WTC11 (cell line): ENCODE measurements at regions not wholly inside any gene's neighbourhood (a gene's known extent, or its start where the extent isn't known, plus 50 kb on each side); places are given as distances from the start of the nearest gene placed in this dataset.
"Not testable (repeated sequence)": the region's sequence is repeated elsewhere in the genome, so short reads cannot be mapped to it uniquely, and the experiment has no call there.

Experiments used
- ATAC-seq: fragments of 200-7000 bp; cut with Tn5 transposase; 2 replicates; pipeline ENCODE4 v1.10.0; 2021; ENCODE audit warnings: mild to moderate bottlenecking, moderate library complexity
- CTCF ChIA-PET: fragments of 300-600 bp; sonication (Branson Sonifier 250); formaldehyde crosslinking; loops from one replicate; lab custom pipeline; 2021; ENCODE audit warnings: antibody characterized with exemption; lab: Charles Lee
- POLR2A ChIA-PET: fragments of 350-600 bp; sonication (Branson Sonifier 250); formaldehyde crosslinking; loops from one replicate; lab custom pipeline; 2021; ENCODE audit warnings: antibody characterized with exemption; lab: Charles Lee
- DNase-seq: peaks from one replicate; pipeline ENCODE4 v3.0.0; 2021; ENCODE audit warnings: low spot score
- H3K27ac Mint-ChIP-seq: 2 replicates; pipeline ENCODE4 v1.8.0; 2021; ENCODE audit warnings: mixed read lengths
- H3K27me3 Mint-ChIP-seq: 2 replicates; pipeline ENCODE4 v1.8.0; 2021; ENCODE audit warnings: low read depth, mild to moderate bottlenecking, moderate library complexity, mixed read lengths
- H3K36me3 Mint-ChIP-seq: 2 replicates; pipeline ENCODE4 v1.8.0; 2021; ENCODE audit warnings: mixed read lengths
- H3K4me1 Mint-ChIP-seq: 2 replicates; pipeline ENCODE4 v1.8.0; 2022; ENCODE audit warnings: mixed read lengths
- H3K4me3 Mint-ChIP-seq: 2 replicates; pipeline ENCODE4 v1.8.0; 2021; ENCODE audit warnings: mild to moderate bottlenecking, moderate library complexity, mixed read lengths
- H3K9me3 Mint-ChIP-seq: 2 replicates; pipeline ENCODE4 v1.8.0; 2021; ENCODE audit warnings: mixed read lengths
- ARID4B ChIP-seq: sonication (generic); formaldehyde crosslinking; IDR thresholded peaks from 2 replicates; pipeline ENCODE4 v1.8.0; 2023; ENCODE audit warnings: missing genetic modification reagents, mild to moderate bottlenecking, borderline replicate concordance
- CTCF ChIP-seq: fragments of 200-600 bp; IDR thresholded peaks from 2 replicates; pipeline ENCODE4 v1.8.0; 2022; ENCODE audit warnings: antibody characterized with exemption
- E2F1 ChIP-seq: sonication (generic); formaldehyde crosslinking; IDR thresholded peaks from 2 replicates; pipeline ENCODE4 v1.8.0; 2022; ENCODE audit warnings: mild to moderate bottlenecking, missing genetic modification reagents
- ETV6 ChIP-seq: sonication (generic); formaldehyde crosslinking; IDR thresholded peaks from 2 replicates; pipeline ENCODE4 v1.8.1; 2022; ENCODE audit warnings: mild to moderate bottlenecking, missing genetic modification reagents
- HMGXB4 ChIP-seq: sonication (generic); formaldehyde crosslinking; IDR thresholded peaks from 2 replicates; pipeline ENCODE4 v1.8.1; 2023; ENCODE audit warnings: mild to moderate bottlenecking, moderate library complexity, missing genetic modification reagents
- MAX ChIP-seq: sonication (generic); formaldehyde crosslinking; IDR thresholded peaks from 2 replicates; pipeline ENCODE4 v1.8.0; 2022; ENCODE audit warnings: mild to moderate bottlenecking, missing genetic modification reagents
- SMAD4 ChIP-seq: sonication (generic); formaldehyde crosslinking; IDR thresholded peaks from 2 replicates; pipeline ENCODE4 v1.8.0; 2022; ENCODE audit warnings: mild to moderate bottlenecking, missing genetic modification reagents
- SOX15 ChIP-seq: fragments of 250-450 bp; sonication (Bioruptor Pico); IDR thresholded peaks from 2 replicates; pipeline ENCODE4 v1.9.0; 2021; ENCODE audit warnings: mild to moderate bottlenecking
- TEAD1 ChIP-seq: sonication (generic); formaldehyde crosslinking; IDR thresholded peaks from 2 replicates; pipeline ENCODE4 v1.8.0; 2022; ENCODE audit warnings: mild to moderate bottlenecking, missing genetic modification reagents
- TEAD4 ChIP-seq: sonication (generic); formaldehyde crosslinking; IDR thresholded peaks from 2 replicates; pipeline ENCODE4 v1.8.0; 2022; ENCODE audit warnings: mild to moderate bottlenecking, missing genetic modification reagents
- ZNF281 ChIP-seq: sonication (generic); formaldehyde crosslinking; IDR thresholded peaks from 2 replicates; pipeline ENCODE4 v1.8.0; 2023; ENCODE audit warnings: mild to moderate bottlenecking, missing genetic modification reagents

- TF ChIP-seq ARID4B (CRISPR knock-in tag) (no peak; the same call in 1 of the 2 replicates), MAX (peak; percentile 58), ETV6 (CRISPR knock-in tag) (peak; percentile 89), SMAD4 (CRISPR knock-in tag) (no peak), TEAD4 (peak; percentile 10; the same call in 1 of the 2 replicates), CTCF (0 out of 2 replicates have a peak, but pooled peaks have one; percentile 6), HMGXB4 (CRISPR knock-in tag) (peak; percentile 91), TEAD1 (CRISPR knock-in tag) (peak; percentile 89), SOX15 (CRISPR knock-in tag) (no peak), ZNF281 (CRISPR knock-in tag) (peak; percentile 94), E2F1 (no peak)
Observed at GRCh38 chr5:36744773-36745589, 131.6 kb upstream of the NIPBL start (continued).

- ATAC-seq, H3K4me3 Mint-ChIP-seq, POLR2A ChIA-PET, H3K27me3 Mint-ChIP-seq, H3K36me3 Mint-ChIP-seq, DNase-seq, H3K27ac Mint-ChIP-seq, H3K9me3 Mint-ChIP-seq: not testable (repeated sequence)
- CTCF ChIA-PET, result interaction anchor here (2.8 kb wide), 1 partner anchor 8 kb away, joined by 9 read pairs; no protein-coding TSS in a partner anchor
- H3K4me1 Mint-ChIP-seq, result peaks cover 31% of the 10 kb centered on the region
Observed at GRCh38 chr5:36747794-36748193, 128.8 kb upstream of the NIPBL start.
